Prostate gland (tissue), 2 donors: ENCODE measurements at regions not wholly inside any gene's neighbourhood (a gene's known extent, or its start where the extent isn't known, plus 50 kb on each side); places are given as distances from the start of the nearest gene placed in this dataset.

Experiments
- POLR2A ChIP-seq: fragments of 450-650 bp; IDR thresholded peaks from one replicate; pipeline ENCODE4 v1.6.1; 2016; ENCODE audit warnings: antibody characterized with exemption, mild to moderate bottlenecking
- TF ChIP-seq, protein P1 (sequence below), 4 experiments: fragments of 200-600 bp in 2 of 4; fragments of 450-650 bp in 2 of 4; sonication (generic) in 2 of 4; IDR thresholded peaks; 1 replicate in 3 of 4; 2 replicates in 1 of 4; pipeline ENCODE4 v1.5.1; 2016 to 2019; ENCODE audit warnings: antibody characterized with exemption in 4 of 4, mild to moderate bottlenecking in 2 of 4, moderate library complexity in 2 of 4

DNA sequence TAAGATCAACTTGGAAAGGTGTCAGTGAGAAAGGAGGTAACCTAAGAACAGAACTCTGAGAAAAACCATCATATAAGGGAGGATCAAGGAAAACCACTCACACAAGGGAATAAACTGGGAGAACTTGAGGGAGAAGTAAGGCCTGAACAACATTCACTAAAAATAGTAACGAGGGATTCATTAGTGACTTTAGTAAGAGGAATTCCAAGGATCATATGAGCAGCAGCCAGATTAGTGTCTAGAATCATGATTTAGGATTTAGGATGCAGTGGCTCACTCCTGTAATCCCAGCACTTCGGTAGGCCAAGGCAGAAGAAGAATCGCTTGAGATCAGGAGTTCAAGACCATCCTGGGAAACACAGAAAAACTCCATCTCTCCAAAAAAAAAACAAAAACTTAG lies 376.5 kb upstream of the MARCKS start:
- TF ChIP-seq, protein P1, sequence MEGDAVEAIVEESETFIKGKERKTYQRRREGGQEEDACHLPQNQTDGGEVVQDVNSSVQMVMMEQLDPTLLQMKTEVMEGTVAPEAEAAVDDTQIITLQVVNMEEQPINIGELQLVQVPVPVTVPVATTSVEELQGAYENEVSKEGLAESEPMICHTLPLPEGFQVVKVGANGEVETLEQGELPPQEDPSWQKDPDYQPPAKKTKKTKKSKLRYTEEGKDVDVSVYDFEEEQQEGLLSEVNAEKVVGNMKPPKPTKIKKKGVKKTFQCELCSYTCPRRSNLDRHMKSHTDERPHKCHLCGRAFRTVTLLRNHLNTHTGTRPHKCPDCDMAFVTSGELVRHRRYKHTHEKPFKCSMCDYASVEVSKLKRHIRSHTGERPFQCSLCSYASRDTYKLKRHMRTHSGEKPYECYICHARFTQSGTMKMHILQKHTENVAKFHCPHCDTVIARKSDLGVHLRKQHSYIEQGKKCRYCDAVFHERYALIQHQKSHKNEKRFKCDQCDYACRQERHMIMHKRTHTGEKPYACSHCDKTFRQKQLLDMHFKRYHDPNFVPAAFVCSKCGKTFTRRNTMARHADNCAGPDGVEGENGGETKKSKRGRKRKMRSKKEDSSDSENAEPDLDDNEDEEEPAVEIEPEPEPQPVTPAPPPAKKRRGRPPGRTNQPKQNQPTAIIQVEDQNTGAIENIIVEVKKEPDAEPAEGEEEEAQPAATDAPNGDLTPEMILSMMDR (IDR thresholded peaks at IDR 0.05), result no peak
- no peak for TF ChIP-seq POLR2A
